ENCODE measurements at regions not wholly inside any gene's neighbourhood (a gene's known extent, or its start where the extent isn't known, plus 50 kb on each side); places are given as distances from the start of the nearest gene placed in this dataset.

DNA sequence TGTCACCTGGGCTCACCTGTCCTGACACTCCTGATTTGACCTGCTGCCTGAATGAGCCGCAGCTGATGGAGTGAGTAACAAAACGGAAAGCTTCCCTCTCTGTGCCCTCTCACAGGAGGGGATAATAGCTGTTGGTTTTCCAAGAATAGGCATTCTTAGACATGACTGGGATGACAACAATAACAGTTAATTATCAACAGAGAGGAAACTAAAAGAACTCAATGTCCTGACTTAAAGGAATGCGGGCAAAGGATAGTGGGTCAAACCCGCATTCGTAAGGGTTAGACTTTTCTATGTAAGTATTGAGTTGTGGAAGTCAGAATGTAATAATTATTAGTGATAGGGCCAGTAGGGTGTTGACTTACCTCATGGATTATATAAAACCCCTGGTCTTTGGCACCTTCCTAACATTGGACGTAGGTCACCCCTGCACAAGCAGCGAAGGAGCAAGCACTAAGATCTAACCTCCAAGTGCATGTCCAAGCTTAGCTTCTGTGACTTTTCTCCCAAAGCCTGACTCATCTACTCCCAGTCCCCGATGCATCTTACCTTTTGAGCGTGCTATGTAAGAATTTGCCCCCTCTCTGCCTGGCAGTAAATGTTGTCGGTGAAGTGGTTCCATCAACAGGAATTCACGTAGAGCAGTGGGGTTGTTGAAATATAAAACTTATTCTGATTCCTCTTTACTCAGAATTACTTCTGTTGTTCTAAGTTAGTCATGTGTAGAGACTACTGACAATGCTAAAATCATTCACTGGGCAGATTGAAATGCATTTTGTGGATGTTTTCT lies 442.3 kb downstream of the FGF9 start:
- in situ Hi-C loops (cut with HindIII; ENCODE audit: low sequenced_read_pairs): no loop called here

DNA sequence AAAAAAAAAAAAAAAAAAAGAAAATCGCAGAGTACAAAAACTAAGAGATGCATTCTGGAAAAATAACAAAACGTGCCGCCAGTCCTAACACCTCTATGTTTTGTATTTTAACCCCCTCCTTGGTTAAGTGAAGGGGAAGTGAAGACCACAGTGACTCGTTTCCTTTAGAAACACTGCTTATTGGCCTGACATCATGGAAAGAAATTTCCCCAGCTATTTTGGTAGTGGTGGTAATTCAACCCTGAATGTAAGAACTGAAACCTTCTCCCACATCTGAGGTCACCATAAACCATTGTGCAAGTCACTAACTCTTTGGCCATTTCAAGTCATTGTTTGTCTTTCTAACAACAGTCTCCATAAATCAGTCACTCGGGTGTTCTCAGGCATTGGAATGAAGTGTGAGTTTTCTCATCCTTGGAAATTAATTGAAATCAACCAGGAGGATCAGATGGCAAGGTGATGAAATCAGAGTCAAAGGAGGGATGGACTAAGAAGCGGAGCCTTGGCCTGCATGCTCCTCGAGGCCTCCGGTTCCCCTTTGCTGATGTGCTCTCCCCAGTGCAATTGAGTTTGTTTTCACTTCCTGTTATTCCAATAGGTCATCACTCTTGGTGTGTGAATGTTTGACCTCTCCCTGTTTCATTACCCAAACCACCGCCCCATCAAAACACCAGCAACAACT lies 443.9 kb downstream of the FGF9 start:
- in situ Hi-C loops (cut with HindIII; ENCODE audit: low sequenced_read_pairs): no loop called here

DNA sequence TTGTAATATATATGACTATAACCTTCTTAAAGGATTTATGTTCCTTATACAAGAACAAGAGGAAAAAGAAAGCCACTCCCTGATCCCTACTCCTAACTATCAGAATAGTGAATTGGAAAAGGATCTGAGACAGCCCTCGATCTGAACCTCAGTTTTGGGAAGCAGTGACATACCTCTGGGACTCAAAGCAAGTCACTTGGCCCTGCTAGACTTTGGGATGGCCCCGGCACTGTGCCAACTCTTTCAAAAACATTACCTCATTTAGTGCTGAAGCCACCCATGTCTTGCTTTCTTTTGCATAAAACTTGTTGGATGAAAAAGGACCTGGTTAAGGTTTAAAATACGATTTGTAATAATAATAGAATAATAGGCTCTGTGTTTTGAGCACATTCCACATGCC lies 447.3 kb downstream of the FGF9 start:
- in situ Hi-C loops (cut with HindIII; ENCODE audit: low sequenced_read_pairs): no loop called here

DNA sequence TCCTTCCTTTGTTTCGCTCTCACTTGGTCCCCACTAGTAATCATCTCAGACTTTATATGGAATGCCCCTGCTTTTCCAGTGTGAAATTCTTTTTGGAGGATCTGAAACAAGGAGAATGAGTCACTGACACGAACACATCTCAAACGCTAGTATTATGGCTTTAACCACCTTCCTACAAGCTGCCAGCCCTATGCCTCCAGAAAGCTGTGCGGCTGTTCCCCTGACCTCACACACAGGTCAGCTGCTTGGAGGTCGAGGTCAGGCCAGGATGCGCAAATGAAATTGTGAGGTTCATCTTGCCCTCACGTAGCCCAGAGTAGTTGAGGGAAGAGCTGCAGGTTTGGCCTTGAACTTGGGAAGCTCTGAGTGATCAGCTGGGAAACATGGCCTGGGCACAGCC lies 449.8 kb downstream of the FGF9 start:
- in situ Hi-C loops (cut with HindIII; ENCODE audit: low sequenced_read_pairs): no loop called here

DNA sequence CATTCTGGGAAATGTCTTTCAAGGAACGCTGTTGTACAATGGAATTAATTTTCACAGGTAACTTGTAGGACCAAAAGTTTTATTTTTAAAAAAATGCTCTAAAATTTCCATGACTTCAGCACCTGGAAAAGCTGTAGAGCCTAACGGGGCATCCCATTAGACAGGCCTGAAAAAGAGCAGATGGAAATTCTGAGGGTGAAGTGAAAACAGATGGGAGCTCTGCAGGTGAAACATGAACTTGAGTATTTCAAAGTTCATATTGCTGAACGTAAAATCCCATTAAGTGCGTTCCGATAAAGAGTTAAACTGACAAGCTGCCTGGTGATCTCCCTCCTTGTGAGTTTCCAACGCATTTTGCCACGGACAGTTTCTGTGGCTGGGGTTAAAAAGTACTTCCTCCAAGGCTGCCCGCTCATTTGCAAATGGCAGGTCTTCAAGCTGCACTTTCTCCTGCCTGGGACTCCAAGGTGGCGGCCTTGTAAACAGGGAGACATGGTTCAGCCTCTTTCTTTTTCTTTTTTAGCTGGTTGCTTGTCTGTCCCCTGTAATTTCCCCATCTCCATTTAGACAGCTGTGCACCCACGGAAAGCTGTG lies 450.4 kb downstream of the FGF9 start:
- in situ Hi-C loops (cut with HindIII; ENCODE audit: low sequenced_read_pairs): no loop called here

DNA sequence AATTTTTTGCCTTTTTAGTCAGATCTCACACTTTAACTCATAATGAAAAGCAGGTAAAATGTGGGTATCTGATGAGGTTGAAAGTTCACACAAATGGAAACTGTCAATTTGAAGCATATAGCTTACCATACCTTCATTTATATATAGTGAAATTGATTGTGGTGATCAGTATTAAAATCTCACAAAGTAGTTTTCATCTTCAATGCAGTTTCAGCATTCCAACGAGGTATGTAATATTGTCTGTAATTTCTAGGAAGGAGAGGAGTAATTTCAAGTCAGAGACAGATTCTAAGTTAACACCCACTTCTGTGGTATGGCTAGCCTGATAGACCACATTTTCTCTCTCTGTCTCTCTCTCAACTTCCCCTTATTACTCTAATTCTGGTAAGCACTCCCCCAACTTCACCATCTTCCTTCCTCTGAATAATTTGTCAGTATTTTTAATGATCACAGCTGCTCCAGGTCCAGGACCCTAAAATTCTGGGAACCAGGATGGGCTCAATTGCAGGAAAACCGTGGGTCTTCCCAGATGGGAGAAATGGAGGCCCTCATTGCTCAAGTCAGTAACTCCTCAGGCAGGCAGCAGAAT lies 455.7 kb downstream of the FGF9 start:
- in situ Hi-C loops (cut with HindIII; ENCODE audit: low sequenced_read_pairs): no loop called here

DNA sequence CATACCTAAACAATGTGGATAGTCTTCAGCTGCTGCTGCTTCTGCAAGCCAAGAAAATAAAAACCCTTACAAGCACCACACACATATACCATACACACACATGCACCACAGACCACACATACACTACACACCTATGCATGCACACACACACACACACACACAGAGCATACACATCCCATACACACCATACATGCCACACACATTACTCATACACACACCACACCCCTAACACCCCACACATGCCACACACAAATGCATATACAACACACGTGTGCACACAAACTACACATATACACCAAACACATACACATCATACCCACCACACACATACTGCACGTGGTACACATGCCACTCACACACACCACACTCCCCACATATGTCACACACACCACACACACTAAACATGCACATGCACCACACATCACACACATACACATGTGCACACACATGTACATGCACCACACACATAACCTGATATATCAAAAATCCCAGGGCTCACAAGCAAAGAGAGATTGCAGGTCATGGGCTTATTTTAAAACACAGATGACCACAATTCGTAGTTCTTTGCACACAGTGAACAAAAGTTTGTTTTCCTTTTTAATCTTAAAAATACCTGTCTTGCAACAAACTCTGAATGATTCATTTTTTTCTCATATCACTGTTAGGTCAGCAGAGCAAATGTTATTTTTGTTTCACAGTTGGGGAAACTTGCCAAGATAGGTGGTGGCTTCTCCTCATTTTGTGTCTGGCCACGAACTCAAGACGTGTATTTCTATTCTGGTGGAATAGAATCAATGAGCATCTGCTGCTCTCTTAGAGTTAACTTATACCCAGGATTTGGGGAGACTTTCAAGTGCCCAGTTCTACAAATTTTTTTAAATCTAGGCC lies 456.6 kb downstream of the FGF9 start:
- in situ Hi-C loops (cut with HindIII; ENCODE audit: low sequenced_read_pairs): no loop called here

DNA sequence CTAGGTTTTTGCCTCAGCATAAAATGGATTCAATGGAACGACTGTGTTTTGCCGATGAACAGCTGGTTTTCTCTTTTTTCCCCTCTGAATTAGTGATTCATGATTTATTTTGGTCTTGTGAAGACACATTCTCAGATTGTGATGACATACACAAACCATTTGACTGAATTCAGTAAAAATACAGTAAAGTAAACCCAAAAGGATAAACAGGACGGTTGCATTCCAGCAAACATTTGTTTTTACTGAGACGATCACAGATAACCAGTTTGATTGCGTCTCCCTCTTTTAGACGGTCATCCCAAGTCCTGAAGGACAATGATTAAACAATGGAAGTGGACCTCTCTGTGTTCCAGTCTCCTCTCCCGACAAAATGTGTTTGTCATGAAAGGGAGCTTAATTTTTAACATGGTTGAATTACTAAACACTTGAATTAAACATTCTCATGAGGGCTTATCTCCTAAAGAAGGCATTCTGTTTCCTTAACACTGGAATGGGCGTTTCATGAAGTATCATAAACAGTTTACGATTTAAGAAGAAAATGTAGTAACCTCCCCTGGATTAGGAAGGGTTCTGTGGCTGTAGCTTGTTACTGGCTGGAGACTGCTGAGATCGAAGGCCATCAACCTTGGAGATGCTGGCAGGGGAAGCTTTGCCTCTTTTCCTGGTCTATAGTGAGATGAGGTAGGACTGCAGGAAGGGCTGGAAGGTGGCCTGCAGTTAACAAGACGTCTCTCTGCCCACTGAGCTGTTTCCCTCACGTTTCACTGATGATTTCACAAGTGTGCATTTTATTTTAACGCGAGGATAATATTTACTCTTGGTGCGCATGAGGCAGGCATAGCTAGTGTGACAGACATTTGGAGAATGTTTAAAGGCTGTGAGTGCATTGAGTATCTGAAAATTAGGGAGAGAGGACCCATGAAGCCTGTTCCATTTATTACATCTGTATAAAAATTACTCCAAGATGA lies 457.9 kb downstream of the FGF9 start:
- in situ Hi-C loops (cut with HindIII; ENCODE audit: low sequenced_read_pairs): no loop called here

DNA sequence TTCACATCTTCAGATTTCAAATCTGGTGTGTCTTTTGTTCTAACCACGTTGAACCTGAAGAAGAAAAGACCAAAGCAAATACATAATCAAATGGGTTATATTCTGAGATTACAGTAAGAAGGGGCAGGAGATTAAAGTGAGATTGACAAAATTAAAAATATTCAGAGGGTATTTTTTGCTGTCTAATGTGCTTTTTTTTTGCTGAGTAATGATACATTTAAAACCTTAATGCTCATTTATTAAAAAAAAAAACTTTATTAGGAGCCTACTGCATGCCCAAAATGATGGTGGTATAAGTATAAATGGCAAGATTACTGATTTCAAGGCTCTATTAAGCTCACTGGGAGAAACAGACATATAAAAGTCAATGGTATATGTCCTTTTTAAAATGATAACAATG lies 459.4 kb downstream of the FGF9 start:
- in situ Hi-C loops (cut with HindIII; ENCODE audit: low sequenced_read_pairs): no loop called here

DNA sequence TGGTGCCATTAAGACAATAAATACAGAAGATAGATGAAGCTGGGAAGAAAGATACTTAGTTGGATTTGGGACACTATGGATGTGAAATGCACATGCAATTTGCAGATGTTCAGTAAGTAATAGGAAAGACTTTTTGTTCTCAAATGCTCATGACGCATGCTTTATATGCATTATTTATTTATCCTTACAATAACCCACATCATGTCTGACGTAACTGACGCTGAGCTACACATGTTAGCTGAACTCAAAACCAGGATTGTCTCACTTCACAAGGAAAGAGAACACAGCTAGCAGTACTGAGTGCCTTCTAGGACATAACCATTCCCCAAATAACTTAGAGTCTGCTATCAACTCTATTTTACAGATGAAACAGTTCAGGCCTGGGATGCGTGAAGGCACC lies 463.4 kb downstream of the FGF9 start:
- in situ Hi-C loops (cut with HindIII; ENCODE audit: low sequenced_read_pairs): no loop called here

DNA sequence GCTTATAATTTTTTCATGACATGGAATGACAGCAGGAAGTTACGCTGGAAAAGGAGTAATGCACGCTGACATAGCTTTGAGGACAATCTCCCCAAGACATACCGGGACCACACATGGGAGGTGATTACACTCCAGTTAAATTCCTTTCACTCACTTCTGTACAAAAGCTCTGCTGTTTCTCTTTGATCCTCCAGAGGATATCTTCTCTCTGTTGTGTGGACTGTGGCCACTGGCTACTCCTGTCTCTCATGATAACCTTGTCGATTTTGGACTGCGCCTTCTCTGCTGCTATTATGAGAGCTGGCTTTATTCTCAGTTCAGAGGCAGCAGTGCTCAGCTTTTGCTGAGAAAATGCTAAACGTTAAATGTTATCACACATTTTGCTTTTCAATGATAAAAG lies 464.6 kb downstream of the FGF9 start:
- in situ Hi-C loops (cut with HindIII; ENCODE audit: low sequenced_read_pairs): no loop called here

DNA sequence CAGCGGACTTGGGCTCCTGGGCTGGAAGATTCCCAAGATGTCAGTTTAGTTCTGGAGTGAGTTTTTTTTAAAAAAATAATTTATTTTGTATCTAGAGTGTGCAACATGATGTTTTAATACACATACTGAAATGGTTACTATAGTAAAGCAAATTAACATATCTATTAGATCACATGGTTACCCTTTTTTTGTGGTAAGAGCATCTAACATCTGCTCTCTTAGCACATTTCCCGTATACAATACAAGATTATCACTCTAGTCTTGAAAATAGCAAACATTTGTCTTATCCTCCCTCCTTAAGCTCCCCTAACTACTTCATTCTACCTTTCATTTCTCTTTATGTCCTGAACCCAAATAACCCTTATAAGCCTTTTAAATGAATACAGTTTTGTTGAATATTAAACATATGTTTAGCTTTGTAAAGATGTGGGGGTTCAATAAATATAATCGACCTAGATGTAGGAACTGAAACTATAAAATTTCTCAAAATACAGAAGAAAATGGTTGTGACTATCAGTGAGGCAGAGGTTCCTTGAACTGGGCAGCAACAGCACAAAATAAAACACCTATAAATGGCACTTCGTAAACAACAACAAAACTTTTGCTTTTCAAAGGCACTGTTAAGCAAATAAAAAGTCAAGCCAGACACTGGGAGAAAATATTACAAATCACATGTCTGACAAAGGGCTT lies 466.6 kb downstream of the FGF9 start:
- in situ Hi-C loops (cut with HindIII; ENCODE audit: low sequenced_read_pairs): no loop called here

DNA sequence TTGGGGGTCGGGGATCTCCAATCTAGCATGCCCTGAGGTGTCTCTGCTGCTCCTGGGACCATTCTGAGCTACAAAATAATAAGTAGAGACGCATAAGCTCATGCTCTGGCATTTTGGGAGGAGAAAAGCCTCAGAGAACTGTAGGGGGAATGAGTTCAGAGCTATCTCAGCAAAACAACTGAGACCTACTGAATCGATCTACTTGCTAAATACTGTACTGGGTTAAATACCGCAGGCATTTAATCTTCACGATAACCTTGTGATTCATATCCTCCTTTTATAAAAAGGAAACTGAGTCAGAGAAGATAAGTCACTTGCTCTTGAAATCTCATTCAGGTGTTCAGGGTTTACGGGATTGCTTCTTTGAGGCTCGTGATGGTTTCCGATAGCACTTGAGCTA lies 468.1 kb downstream of the FGF9 start:
- in situ Hi-C loops (cut with HindIII; ENCODE audit: low sequenced_read_pairs): no loop called here

DNA sequence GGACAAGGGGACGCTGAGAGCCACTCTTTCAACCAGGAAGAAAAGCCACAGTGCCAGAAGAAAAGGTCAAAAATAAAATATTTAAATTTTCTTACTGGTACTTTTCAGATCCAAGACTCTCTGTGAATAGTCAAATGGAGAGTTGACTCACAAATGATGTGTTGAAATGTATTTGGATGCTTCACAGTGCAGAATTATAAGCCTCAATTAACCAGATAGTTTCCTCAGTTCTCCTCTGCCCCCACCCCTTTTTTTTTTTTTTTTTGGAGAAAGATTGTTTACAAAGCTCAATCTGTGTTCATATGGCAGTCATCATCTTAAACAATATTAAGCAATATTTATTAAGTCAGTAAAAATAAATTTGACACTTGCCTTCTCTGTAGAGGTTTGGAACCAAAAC lies 470.8 kb downstream of the FGF9 start:
- in situ Hi-C loops (cut with HindIII; ENCODE audit: low sequenced_read_pairs): no loop called here

DNA sequence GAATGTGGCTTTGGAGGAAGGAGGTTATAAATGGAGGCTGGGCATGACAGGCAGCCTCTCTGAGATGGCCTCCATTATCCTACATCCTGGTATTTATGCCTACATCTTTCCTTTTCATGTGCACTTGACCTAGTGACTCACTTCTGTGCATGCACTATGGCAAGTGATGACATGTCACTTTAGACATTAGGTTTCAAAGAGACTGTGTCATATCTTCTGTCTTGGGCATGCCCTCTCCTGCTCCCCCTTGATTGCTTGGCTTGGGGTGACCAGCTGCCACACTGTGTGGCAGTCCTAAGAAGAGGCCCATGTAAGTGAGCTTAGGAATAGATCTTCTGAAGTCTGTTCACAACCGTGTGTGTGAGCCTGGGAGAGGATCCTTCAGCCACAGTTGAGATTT lies 472.8 kb downstream of the FGF9 start:
- in situ Hi-C loops (cut with HindIII; ENCODE audit: low sequenced_read_pairs): no loop called here

DNA sequence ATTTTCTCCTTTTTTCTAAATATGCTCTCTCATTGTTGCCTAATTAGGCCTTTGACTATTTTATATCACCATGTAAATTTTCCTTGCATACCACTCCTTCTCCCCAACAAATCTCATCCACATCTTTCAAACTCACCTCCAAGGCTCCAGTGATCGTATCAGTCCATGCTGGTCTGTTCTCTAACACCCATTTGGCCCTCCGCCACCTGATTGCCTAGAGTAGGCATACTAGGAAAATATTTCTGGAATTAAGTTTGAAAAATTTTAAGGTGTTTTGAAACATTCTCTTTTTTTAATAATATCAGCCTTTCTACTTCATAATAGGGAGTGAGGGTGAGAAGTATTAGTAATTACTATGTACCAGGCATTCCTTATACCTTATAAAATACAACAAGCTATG lies 473.9 kb downstream of the FGF9 start:
- in situ Hi-C loops (cut with HindIII; ENCODE audit: low sequenced_read_pairs): no loop called here

DNA sequence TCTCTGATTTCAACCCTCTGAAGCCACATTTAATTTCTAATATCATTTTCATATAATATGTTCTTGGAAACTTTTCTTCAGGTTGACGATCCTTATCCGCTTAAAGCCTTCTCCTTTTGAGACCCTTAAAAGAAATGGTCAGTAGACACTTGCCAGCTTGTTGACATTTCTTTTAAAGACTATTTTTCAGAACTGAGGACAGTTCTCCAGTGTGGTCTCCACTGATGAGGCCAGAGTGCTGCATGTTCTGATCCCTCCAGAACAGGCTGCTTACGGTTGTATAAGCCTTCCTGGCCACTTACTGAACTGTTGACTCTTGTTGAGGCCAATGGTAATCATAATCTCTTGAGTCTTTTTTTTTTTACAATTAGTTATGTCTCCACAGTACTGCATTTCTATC lies 477.3 kb downstream of the FGF9 start:
- in situ Hi-C loops (cut with HindIII; ENCODE audit: low sequenced_read_pairs): no loop called here

DNA sequence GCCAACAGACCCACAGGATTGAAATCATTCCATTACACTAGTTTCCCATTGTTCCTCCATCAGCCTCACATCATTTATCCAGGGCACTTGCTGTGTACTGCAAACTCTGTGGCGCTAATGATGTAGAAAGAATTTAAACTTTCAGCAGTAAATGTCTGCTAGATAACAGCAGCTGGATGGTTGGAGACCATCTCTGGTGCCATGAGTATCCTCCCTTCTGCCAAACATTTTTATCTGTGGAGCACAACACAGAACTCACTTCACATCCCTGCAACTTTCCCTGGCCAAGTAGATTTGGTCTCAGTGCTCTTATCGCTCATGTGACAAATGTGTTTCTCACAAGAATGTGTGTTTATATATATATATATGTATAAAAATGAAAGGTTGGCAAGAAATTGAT lies 481.9 kb downstream of the FGF9 start:
- in situ Hi-C loops (cut with HindIII; ENCODE audit: low sequenced_read_pairs): no loop called here

DNA sequence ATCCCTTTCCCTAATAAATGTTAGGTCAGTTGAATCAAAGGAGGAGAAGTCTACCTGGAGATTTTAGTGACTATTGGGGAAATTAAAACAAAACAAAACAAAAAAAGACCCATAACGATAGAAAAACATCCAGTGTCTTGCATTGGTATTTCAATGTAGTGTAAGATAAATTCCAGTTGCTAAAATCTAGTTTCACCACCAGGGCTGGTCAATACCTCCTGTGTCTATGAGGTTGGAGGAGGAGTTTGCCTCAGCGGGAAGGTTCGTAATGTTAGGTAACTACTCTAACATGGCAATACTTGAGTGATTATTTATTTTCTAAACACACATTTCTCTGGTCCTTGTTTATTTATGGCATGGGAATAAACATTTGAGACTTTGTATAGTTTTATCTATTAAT lies 483.2 kb downstream of the FGF9 start:
- in situ Hi-C loops (cut with HindIII; ENCODE audit: low sequenced_read_pairs): no loop called here

All from DLD1 (cell line).